Right ventricle myocardium inferior (tissue), 1 donor: ENCODE measurements at regions not wholly inside any gene's neighbourhood (a gene's known extent, or its start where the extent isn't known, plus 50 kb on each side); places are given as distances from the start of the nearest gene placed in this dataset.

Experiments used
- ATAC-seq: fragments of 200-7000 bp; cut with Tn5 transposase; one replicate; pipeline ENCODE4 v1.9.1; 2020; ENCODE audit warnings: mild to moderate bottlenecking, moderate library complexity
- DNase-seq: peaks from one replicate; pipeline ENCODE4 v3.0.0; 2021; ENCODE audit errors: missing footprints
- intact Hi-C: fragments of 100-400 bp; cut with DNase I; formaldehyde crosslinking; loops from one replicate; pipeline ENCODE4 v1.11.0; 2022
- donor health status: DM: no; HTN: yes; CAD: no; lungs with severe emphysema.

GRCh38 chr18:78160961-78161656, 818.5 kb upstream of the SALL3 start:
- DNase-seq (no peak), ATAC-seq (no peak)
- intact Hi-C loops, result no loop called here

- no peak for ATAC-seq
These were observed 814.1 kb upstream of the SALL3 start for GRCh38 chr18:78165525-78165924.

GRCh38 chr18:78168526-78168925, 811.1 kb upstream of the SALL3 start:
- intact Hi-C loops, result no loop called here
- ATAC-seq (no peak), DNase-seq (no peak)

More at GRCh38 chr18:78165525-78165924, 814.1 kb upstream of the SALL3 start:
- DNase-seq, result peak; percentile 37
- intact Hi-C loops, result no loop called here

GRCh38 chr18:78169174-78169864, 810.3 kb upstream of the SALL3 start:
- DNase-seq, result no peak
- no peak for ATAC-seq
- intact Hi-C loops, result no loop called here

- intact Hi-C loops, result no loop called here
- DNase-seq (no peak), ATAC-seq (no peak)
These were observed 807.7 kb upstream of the SALL3 start for GRCh38 chr18:78171954-78172353.

GRCh38 chr18:78174737-78175136, 804.9 kb upstream of the SALL3 start:
- intact Hi-C loops, result no loop called here
- ATAC-seq (no peak), DNase-seq (no peak)

GRCh38 chr18:78178812-78179211, 800.8 kb upstream of the SALL3 start:
- DNase-seq (no peak), ATAC-seq (no peak)
- intact Hi-C loops, result no loop called here

GRCh38 chr18:78180741-78181140, 798.9 kb upstream of the SALL3 start:
- DNase-seq (peak; percentile 53), ATAC-seq (no peak)
- intact Hi-C loops, result no loop called here

- intact Hi-C loops, result no loop called here
- ATAC-seq (no peak), DNase-seq (no peak)
These were observed 795.8 kb upstream of the SALL3 start for GRCh38 chr18:78183815-78184214.

GRCh38 chr18:78191276-78191675, 788.3 kb upstream of the SALL3 start:
- ATAC-seq (no peak), DNase-seq (no peak)

GRCh38 chr18:78192054-78192453, 787.6 kb upstream of the SALL3 start:
- ATAC-seq (no peak), DNase-seq (no peak)
- intact Hi-C loops, result no loop called here

More at GRCh38 chr18:78191276-78191675, 788.3 kb upstream of the SALL3 start:
- intact Hi-C loops, result no loop called here

- DNase-seq, result no peak
- intact Hi-C loops, result no loop called here
- no peak for ATAC-seq
These were observed 783.3 kb upstream of the SALL3 start for GRCh38 chr18:78196280-78196679.

- intact Hi-C loops, result no loop called here
- DNase-seq (no peak), ATAC-seq (no peak)
These were observed 780.6 kb upstream of the SALL3 start for GRCh38 chr18:78199002-78199401.

GRCh38 chr18:78199611-78200010, 780.0 kb upstream of the SALL3 start:
- no peak for ATAC-seq
- intact Hi-C loops, result no loop called here
- DNase-seq, result no peak

- ATAC-seq (no peak), DNase-seq (no peak)
- intact Hi-C loops, result no loop called here
These were observed 771.7 kb upstream of the SALL3 start for GRCh38 chr18:78207942-78208341.

GRCh38 chr18:78208461-78208860, 771.2 kb upstream of the SALL3 start:
- intact Hi-C loops, result no loop called here
- no peak for DNase-seq
- no peak for ATAC-seq

- intact Hi-C loops, result no loop called here
- peak; percentile 81 for DNase-seq
- ATAC-seq, result peak; percentile 98
These were observed 766.1 kb upstream of the SALL3 start for GRCh38 chr18:78213361-78213994.

- DNase-seq, result no peak
- ATAC-seq, result no peak
- intact Hi-C loops, result no loop called here
These were observed 758.1 kb upstream of the SALL3 start for GRCh38 chr18:78221496-78221895.

GRCh38 chr18:78228974-78229373, 750.6 kb upstream of the SALL3 start:
- intact Hi-C loops, result no loop called here
- ATAC-seq (no peak), DNase-seq (no peak)

GRCh38 chr18:78230911-78231310, 748.7 kb upstream of the SALL3 start:
- intact Hi-C loops, result no loop called here
- no peak for ATAC-seq

More at GRCh38 chr18:78230911-78231310, 748.7 kb upstream of the SALL3 start:
- DNase-seq, result no peak
